ENCODE measurements at regions not wholly inside any gene's neighbourhood (a gene's known extent, or its start where the extent isn't known, plus 50 kb on each side); places are given as distances from the start of the nearest gene placed in this dataset.

- no peak for TF ChIP-seq EZH2phosphoT487 (IDR thresholded peaks at IDR 0.05; ENCODE audit: borderline replicate concordance, low read length)
- TF ChIP-seq, protein P1, sequence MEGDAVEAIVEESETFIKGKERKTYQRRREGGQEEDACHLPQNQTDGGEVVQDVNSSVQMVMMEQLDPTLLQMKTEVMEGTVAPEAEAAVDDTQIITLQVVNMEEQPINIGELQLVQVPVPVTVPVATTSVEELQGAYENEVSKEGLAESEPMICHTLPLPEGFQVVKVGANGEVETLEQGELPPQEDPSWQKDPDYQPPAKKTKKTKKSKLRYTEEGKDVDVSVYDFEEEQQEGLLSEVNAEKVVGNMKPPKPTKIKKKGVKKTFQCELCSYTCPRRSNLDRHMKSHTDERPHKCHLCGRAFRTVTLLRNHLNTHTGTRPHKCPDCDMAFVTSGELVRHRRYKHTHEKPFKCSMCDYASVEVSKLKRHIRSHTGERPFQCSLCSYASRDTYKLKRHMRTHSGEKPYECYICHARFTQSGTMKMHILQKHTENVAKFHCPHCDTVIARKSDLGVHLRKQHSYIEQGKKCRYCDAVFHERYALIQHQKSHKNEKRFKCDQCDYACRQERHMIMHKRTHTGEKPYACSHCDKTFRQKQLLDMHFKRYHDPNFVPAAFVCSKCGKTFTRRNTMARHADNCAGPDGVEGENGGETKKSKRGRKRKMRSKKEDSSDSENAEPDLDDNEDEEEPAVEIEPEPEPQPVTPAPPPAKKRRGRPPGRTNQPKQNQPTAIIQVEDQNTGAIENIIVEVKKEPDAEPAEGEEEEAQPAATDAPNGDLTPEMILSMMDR (IDR thresholded peaks at IDR 0.05; ENCODE audit: low read depth, low read length, poor library complexity, severe bottlenecking): no peak
These were observed 125.8 kb downstream of the DLL1 start for GRCh38 chr6:170165085-170165470.
